MM.1S (cell line): ENCODE measurements at regions not wholly inside any gene's neighbourhood (a gene's known extent, or its start where the extent isn't known, plus 50 kb on each side); places are given as distances from the start of the nearest gene placed in this dataset.

Experiments used
- DNase-seq: peaks from one replicate; pipeline ENCODE4 v3.0.0-alpha.2; 2015
- H2AFZ ChIP-seq: fragments of 300-600 bp; sonication (generic); 2 replicates; pipeline ENCODE4 v1.6.0; 2016; ENCODE audit warnings: antibody characterized with exemption, low read length
- H3F3A ChIP-seq: fragments of 300-600 bp; sonication (generic); 2 replicates; pipeline ENCODE4 v1.6.1; 2016; ENCODE audit warnings: mild to moderate bottlenecking, antibody characterized with exemption, low read length, moderate library complexity, mixed read lengths; ENCODE audit not compliant: insufficient read depth
- H3K27ac ChIP-seq: fragments of 300-600 bp; sonication (generic); 2 replicates; pipeline ENCODE4 v1.5.1; 2016; ENCODE audit warnings: mild to moderate bottlenecking, low read length
- H3K27me3 ChIP-seq: fragments of 300-600 bp; sonication (generic); replicated peaks from 2 replicates; pipeline ENCODE4 v1.6.0; 2016; ENCODE audit warnings: low read length; ENCODE audit not compliant: insufficient read depth
- H3K36me3 ChIP-seq: fragments of 300-600 bp; sonication (generic); replicated peaks from 2 replicates; pipeline ENCODE4 v1.6.1; 2016; ENCODE audit warnings: mild to moderate bottlenecking, low read length, mixed read lengths; ENCODE audit not compliant: insufficient read depth
- H3K4me1 ChIP-seq: fragments of 300-600 bp; sonication (generic); 2 replicates; pipeline ENCODE4 v1.6.1; 2016; ENCODE audit warnings: low read length, mixed read lengths
- H3K4me2 ChIP-seq: fragments of 300-600 bp; sonication (generic); 2 replicates; pipeline ENCODE4 v1.6.0; 2016; ENCODE audit warnings: low read depth, low read length
- H3K4me3 ChIP-seq: fragments of 300-600 bp; sonication (generic); 2 replicates; pipeline ENCODE4 v1.5.1; 2016; ENCODE audit warnings: low read length, mixed read lengths
- H3K79me2 ChIP-seq: fragments of 300-600 bp; sonication (generic); 2 replicates; pipeline ENCODE4 v1.6.1; 2016; ENCODE audit warnings: mixed run types, low read length, mixed read lengths
- H3K9ac ChIP-seq: fragments of 300-600 bp; sonication (generic); 2 replicates; pipeline ENCODE4 v1.6.1; 2016; ENCODE audit warnings: low read length, mixed read lengths
- H3K9me2 ChIP-seq: fragments of 300-600 bp; sonication (generic); replicated peaks from 2 replicates; pipeline ENCODE4 v1.6.1; 2016; ENCODE audit warnings: mild to moderate bottlenecking, low read length, mixed read lengths; ENCODE audit not compliant: insufficient read depth
- H3K9me3 ChIP-seq: fragments of 300-600 bp; sonication (generic); replicated peaks from 2 replicates; pipeline ENCODE4 v1.6.1; 2016; ENCODE audit warnings: mild to moderate bottlenecking, low read length, mixed read lengths; ENCODE audit not compliant: insufficient read depth
- H4K20me1 ChIP-seq: fragments of 300-600 bp; sonication (generic); 2 replicates; pipeline ENCODE4 v1.6.1; 2016; ENCODE audit warnings: mild to moderate bottlenecking, low read length, moderate library complexity, mixed read lengths; ENCODE audit not compliant: insufficient read depth
- EZH2 ChIP-seq: fragments of 300-600 bp; sonication (generic); optimal IDR thresholded peaks from 2 replicates; pipeline ENCODE3; 2017; ENCODE audit warnings: low read depth, mild to moderate bottlenecking, antibody characterized with exemption, low read length, mixed read lengths
- EZH2phosphoT487 ChIP-seq: fragments of 300-600 bp; sonication (generic); IDR thresholded peaks from 2 replicates; pipeline ENCODE4 v1.6.1; 2018; ENCODE audit warnings: antibody characterized with exemption, low read length
- TF ChIP-seq, protein P1 (sequence below): fragments of 300-600 bp; sonication (generic); IDR thresholded peaks from 2 replicates; pipeline ENCODE4 v1.5.1; 2016; ENCODE audit warnings: antibody characterized with exemption, low read length, mixed read lengths

DNA sequence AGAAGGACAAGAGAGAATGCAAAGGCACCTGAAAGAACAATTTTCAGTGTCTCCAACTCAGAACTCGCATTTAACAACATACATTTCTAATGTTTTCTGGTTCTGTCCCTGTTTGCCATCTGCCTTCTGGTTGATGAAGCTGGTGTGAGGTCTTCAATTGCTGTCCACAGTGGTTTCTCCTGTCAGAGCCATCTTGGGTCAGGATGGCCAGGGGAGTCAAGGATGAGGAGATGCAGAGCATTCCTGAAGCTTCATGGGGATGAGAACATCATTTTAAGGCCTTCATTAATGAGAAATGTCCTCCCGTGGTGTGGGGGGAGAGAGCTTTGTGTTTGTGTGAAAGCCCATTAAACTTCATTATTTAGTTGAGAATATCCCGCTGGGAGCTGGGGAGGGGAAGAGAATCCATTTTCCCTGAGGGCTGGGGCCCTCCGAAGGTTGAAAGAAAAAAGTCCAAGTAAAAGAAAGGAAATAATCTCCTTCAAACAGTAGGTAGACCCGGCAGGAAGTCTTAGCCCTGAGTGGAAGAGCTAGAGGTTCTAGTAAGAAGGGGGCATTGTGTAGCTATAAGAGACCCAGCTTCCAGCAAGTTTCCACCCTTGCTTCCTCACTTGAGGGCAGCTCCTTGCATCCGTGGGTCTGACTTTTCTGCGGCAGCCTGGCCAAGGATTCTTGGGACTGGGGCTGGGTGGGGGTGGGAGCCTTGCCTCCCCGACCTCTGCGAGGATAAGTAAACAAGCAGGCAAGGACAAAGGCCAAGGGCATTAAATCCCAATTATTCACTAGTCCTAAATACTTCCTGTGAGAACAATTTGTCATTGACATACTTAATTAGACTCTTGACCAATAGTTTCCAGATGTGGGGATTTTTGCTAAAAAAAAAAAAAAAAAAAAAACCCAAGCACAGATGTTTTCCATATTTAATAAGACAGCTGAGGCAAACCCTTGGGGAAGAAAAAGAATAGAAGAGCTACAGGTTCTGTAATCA, 119.2 kb downstream of the MSX2 start:
- Histone ChIP-seq H3K4me2 (no peak overlapping the region), H3K4me3 (no peak overlapping the region), H3K9ac (no peak overlapping the region), H3K4me1 (no peaks in the 10 kb centered on the region), H3K9me3 (no peaks in the 10 kb centered on the region), H3K27ac (no peak overlapping the region), H3K79me2 (no peaks in the 10 kb centered on the region), H3K9me2 (no peaks in the 10 kb centered on the region), H3K27me3 (no peaks in the 10 kb centered on the region), H3K36me3 (no peaks in the 10 kb centered on the region), H2AFZ (no peak overlapping the region), H4K20me1 (no peaks in the 10 kb centered on the region), H3F3A (no peaks in the 10 kb centered on the region)
- DNase-seq: no peak
- no peak for TF ChIP-seq EZH2phosphoT487
- TF ChIP-seq, protein P1, sequence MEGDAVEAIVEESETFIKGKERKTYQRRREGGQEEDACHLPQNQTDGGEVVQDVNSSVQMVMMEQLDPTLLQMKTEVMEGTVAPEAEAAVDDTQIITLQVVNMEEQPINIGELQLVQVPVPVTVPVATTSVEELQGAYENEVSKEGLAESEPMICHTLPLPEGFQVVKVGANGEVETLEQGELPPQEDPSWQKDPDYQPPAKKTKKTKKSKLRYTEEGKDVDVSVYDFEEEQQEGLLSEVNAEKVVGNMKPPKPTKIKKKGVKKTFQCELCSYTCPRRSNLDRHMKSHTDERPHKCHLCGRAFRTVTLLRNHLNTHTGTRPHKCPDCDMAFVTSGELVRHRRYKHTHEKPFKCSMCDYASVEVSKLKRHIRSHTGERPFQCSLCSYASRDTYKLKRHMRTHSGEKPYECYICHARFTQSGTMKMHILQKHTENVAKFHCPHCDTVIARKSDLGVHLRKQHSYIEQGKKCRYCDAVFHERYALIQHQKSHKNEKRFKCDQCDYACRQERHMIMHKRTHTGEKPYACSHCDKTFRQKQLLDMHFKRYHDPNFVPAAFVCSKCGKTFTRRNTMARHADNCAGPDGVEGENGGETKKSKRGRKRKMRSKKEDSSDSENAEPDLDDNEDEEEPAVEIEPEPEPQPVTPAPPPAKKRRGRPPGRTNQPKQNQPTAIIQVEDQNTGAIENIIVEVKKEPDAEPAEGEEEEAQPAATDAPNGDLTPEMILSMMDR: no peak
- no peak for TF ChIP-seq EZH2

DNA sequence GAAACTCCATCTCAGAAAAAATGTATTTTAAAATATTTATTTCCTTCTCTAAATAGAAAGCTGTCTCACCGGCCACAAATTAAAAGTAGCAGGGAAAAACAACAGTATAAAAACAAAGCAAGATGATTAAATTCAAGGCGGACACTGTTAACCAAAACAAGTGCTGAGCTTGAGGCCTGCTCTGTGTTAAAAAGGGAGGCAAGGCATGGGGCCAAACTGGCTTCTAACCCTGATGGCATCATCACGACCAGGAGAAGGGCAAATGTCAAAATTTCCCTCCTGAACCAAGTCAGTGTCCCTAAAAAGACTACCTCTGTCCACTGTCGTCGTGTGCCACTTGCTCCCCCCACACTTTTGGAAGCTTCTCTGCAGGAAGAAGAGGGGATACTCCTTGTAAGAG, 116.1 kb downstream of the MSX2 start:
- Histone ChIP-seq H3K9me2 (no peaks in the 10 kb centered on the region), H3K27me3 (no peaks in the 10 kb centered on the region), H2AFZ (no peak overlapping the region), H3K4me3 (no peak overlapping the region), H3F3A (no peaks in the 10 kb centered on the region), H3K4me2 (no peak overlapping the region), H4K20me1 (no peaks in the 10 kb centered on the region), H3K4me1 (no peaks in the 10 kb centered on the region), H3K27ac (no peak overlapping the region), H3K9ac (no peak overlapping the region), H3K9me3 (no peaks in the 10 kb centered on the region), H3K79me2 (no peaks in the 10 kb centered on the region), H3K36me3 (no peaks in the 10 kb centered on the region)
- TF ChIP-seq EZH2 (no peak), EZH2phosphoT487 (no peak)
- TF ChIP-seq, protein P1: no peak
- no peak for DNase-seq

DNA sequence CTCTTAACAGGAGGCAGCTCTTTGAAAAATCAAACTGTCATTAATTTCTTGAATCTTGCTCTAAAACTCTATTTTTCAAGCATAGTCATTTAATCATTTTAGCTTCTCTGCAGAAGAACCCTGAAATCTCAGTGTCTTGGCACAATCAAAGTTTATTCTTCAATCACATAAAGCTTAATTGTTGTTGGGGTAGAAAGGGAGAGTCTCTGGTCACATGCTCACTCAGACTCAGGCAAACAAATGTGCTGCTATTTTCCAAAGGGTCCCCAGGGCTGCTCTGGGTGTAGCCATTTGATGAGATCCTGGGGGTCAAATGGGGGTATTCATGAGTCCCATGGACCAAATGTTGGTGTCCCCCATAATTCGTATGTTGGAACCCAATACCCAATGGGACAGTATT, 114.8 kb downstream of the MSX2 start:
- TF ChIP-seq, protein P1: no peak
- Histone ChIP-seq H3K4me2 (no peak overlapping the region), H3K4me1 (no peaks in the 10 kb centered on the region)

More for the DNA sequence above, 114.8 kb downstream of the MSX2 start:
- Histone ChIP-seq H3K27ac (no peak overlapping the region), H3K36me3 (no peaks in the 10 kb centered on the region), H2AFZ (no peak overlapping the region), H3K27me3 (no peaks in the 10 kb centered on the region), H3K9ac (no peak overlapping the region), H3K9me2 (no peaks in the 10 kb centered on the region), H3F3A (no peaks in the 10 kb centered on the region), H3K79me2 (no peaks in the 10 kb centered on the region), H3K4me3 (no peak overlapping the region), H3K9me3 (no peaks in the 10 kb centered on the region), H4K20me1 (no peaks in the 10 kb centered on the region)
- no peak for DNase-seq
